Lower leg skin (tissue), 3 donors: ENCODE measurements at regions not wholly inside any gene's neighbourhood (a gene's known extent, or its start where the extent isn't known, plus 50 kb on each side); places are given as distances from the start of the nearest gene placed in this dataset.

Experiments
- POLR2A ChIP-seq, 2 donors: fragments of 450-650 bp; IDR thresholded peaks; one replicate each; pipeline ENCODE4 v1.6.1; 2016 to 2017; ENCODE audit warnings: antibody characterized with exemption in 2 of 2, mild to moderate bottlenecking in 1 of 2, moderate library complexity in 1 of 2
- TF ChIP-seq, protein P1 (sequence below), 3 donors: fragments of 450-650 bp; IDR thresholded peaks; one replicate each; pipeline ENCODE4 v1.5.1; 2016; ENCODE audit warnings: antibody characterized with exemption in 3 of 3, mild to moderate bottlenecking in 3 of 3, moderate library complexity in 2 of 3

- TF ChIP-seq, protein P1, sequence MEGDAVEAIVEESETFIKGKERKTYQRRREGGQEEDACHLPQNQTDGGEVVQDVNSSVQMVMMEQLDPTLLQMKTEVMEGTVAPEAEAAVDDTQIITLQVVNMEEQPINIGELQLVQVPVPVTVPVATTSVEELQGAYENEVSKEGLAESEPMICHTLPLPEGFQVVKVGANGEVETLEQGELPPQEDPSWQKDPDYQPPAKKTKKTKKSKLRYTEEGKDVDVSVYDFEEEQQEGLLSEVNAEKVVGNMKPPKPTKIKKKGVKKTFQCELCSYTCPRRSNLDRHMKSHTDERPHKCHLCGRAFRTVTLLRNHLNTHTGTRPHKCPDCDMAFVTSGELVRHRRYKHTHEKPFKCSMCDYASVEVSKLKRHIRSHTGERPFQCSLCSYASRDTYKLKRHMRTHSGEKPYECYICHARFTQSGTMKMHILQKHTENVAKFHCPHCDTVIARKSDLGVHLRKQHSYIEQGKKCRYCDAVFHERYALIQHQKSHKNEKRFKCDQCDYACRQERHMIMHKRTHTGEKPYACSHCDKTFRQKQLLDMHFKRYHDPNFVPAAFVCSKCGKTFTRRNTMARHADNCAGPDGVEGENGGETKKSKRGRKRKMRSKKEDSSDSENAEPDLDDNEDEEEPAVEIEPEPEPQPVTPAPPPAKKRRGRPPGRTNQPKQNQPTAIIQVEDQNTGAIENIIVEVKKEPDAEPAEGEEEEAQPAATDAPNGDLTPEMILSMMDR (IDR thresholded peaks at IDR 0.05): no peak
- no peak for TF ChIP-seq POLR2A (IDR thresholded peaks at IDR 0.05)
These were observed 71.5 kb downstream of the CASP12 start for GRCh38 chr11:104826772-104827171.
